ENCODE measurements at regions not wholly inside any gene's neighbourhood (a gene's known extent, or its start where the extent isn't known, plus 50 kb on each side); places are given as distances from the start of the nearest gene placed in this dataset.

DNA sequence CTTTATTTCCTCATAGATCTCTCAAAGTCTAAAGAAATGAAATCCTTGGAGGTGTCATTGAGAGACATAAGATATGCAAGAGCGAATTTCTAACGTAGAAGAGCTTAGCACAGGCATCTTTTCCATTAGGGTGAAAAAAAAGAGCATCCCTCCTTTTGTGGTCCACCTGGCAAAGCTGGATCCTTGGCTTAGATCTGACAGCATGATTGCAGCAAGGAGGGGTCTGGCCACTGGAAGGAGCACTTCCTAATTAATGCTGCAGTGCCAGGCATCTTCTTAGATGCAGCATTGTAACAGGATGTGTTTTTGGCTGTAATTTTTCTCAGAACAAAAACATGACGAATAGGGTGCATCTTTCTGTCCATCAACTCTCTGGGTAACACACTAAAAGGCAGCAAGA, 60.1 kb upstream of the TFAP2D start:
- no peak for TF ChIP-seq CTCF (IDR thresholded peaks at IDR 0.05; ENCODE audit: low read depth, low read length)
- no peak for TF ChIP-seq EZH2phosphoT487 (IDR thresholded peaks at IDR 0.05; ENCODE audit: low read depth)
